IMR-90 (cell line): ENCODE measurements at regions not wholly inside any gene's neighbourhood (a gene's known extent, or its start where the extent isn't known, plus 50 kb on each side); places are given as distances from the start of the nearest gene placed in this dataset.

Experiments
- ATAC-seq: fragments of 200-7000 bp; cut with Tn5 transposase; 2 replicates; pipeline ENCODE4 v1.9.1; 2020; ENCODE audit warnings: low read depth, mild to moderate bottlenecking, moderate library complexity
- BruUV-seq: library from RNA; stranded (reverse); fragments of 400-500 nt; replicated peaks from 2 replicates; lab custom pipeline; 2021; lab: Mats Ljungman, UMichigan
- CTCF ChIA-PET: fragments of 300-600 bp; formaldehyde crosslinking; extraction: SDS; loops from one replicate; lab custom pipeline; 2021; ENCODE audit warnings: antibody characterized with exemption; lab: Yijun Ruan, JAX
- POLR2A ChIA-PET: fragments of 300-600 bp; sonication (Branson Sonifier 250); formaldehyde crosslinking; loops from one replicate; lab custom pipeline; 2022; ENCODE audit warnings: antibody characterized with exemption; ENCODE audit not compliant: unreplicated experiment; lab: Charles Lee
- DNase-seq: peaks from one replicate; pipeline ENCODE4 v3.0.0; 2013
- H2AFZ ChIP-seq: replicated peaks from 2 replicates; pipeline ENCODE3; 2013; ENCODE audit warnings: low read length, mild to moderate bottlenecking; ENCODE audit not compliant: poor library complexity
- H2AK5ac ChIP-seq: 2 replicates; pipeline ENCODE4 v1.6.1; 2013; ENCODE audit warnings: low read depth, low read length, inconsistent platforms
- H2AK9ac ChIP-seq: replicated peaks from 2 replicates; pipeline ENCODE3; 2013; ENCODE audit warnings: mild to moderate bottlenecking, low read depth, low read length, moderate library complexity; ENCODE audit not compliant: poor library complexity
- H2BK120ac ChIP-seq: 2 replicates; pipeline ENCODE4 v1.6.1; 2013; ENCODE audit warnings: low read depth, low read length, inconsistent platforms
- H2BK15ac ChIP-seq: 3 replicates; pipeline ENCODE4 v1.6.1; 2013; ENCODE audit warnings: low read depth, low read length, inconsistent platforms
- H2BK20ac ChIP-seq: 2 replicates; pipeline ENCODE4 v1.6.1; 2013; ENCODE audit warnings: low read depth, mild to moderate bottlenecking, inconsistent platforms, low read length, moderate library complexity
- H2BK5ac ChIP-seq: 2 replicates; pipeline ENCODE4 v1.6.1; 2013; ENCODE audit warnings: mild to moderate bottlenecking, low read depth, low read length, inconsistent platforms; ENCODE audit not compliant: poor library complexity, severe bottlenecking
- H3K14ac ChIP-seq: replicated peaks from 2 replicates; pipeline ENCODE4 v1.6.1; 2013; ENCODE audit warnings: low read depth, low read length, inconsistent platforms
- H3K18ac ChIP-seq: 2 replicates; pipeline ENCODE4 v1.6.1; 2013; ENCODE audit warnings: low read depth, low read length, control low read depth
- H3K23ac ChIP-seq: 2 replicates; pipeline ENCODE4 v1.6.1; 2013; ENCODE audit warnings: low read depth, low read length, inconsistent platforms
- H3K27ac ChIP-seq: 2 replicates; pipeline ENCODE4 v1.5.1; 2013; ENCODE audit warnings: mild to moderate bottlenecking, control low read depth, low read length; ENCODE audit not compliant: insufficient read depth
- H3K27me3 ChIP-seq: 2 replicates; pipeline ENCODE4 v1.6.1; 2013; ENCODE audit warnings: low read length; ENCODE audit not compliant: control insufficient read depth, insufficient read depth
- H3K36me3 ChIP-seq: 2 replicates; pipeline ENCODE4 v1.6.1; 2013; ENCODE audit warnings: low read length, mixed read lengths; ENCODE audit not compliant: control insufficient read depth, insufficient read depth
- H3K4ac ChIP-seq: 2 replicates; pipeline ENCODE4 v1.6.1; 2013; ENCODE audit warnings: low read depth, low read length, inconsistent platforms
- H3K4me1 ChIP-seq: 2 replicates; pipeline ENCODE4 v1.6.1; 2013; ENCODE audit warnings: low read length, mixed read lengths; ENCODE audit not compliant: control insufficient read depth, insufficient read depth
- H3K4me2 ChIP-seq: 2 replicates; pipeline ENCODE4 v1.6.1; 2013; ENCODE audit warnings: low read depth, mild to moderate bottlenecking, control low read depth, low read length, moderate library complexity
- H3K4me3 ChIP-seq: 2 replicates; pipeline ENCODE4 v1.5.1; 2013; ENCODE audit warnings: low read depth, mild to moderate bottlenecking, control low read depth, low read length, moderate library complexity; ENCODE audit not compliant: insufficient read depth
- H3K56ac ChIP-seq: 2 replicates; pipeline ENCODE4 v1.6.1; 2013; ENCODE audit warnings: low read length, inconsistent platforms; ENCODE audit not compliant: insufficient read depth; ENCODE audit errors: extremely low read depth
- H3K79me1 ChIP-seq, 2 experiments: 2 replicates each; pipeline ENCODE4 v1.6.1; 2013; ENCODE audit warnings: low read length in 2 of 2, inconsistent platforms in 1 of 2, low read depth in 1 of 2
- H3K9ac ChIP-seq: 2 replicates; pipeline ENCODE4 v1.6.1; 2013; ENCODE audit warnings: low read depth, low read length, control low read depth
- H3K9me1 ChIP-seq: 2 replicates; pipeline ENCODE4 v1.6.1; 2013; ENCODE audit warnings: low read length, inconsistent platforms; ENCODE audit not compliant: insufficient read depth
- H3K9me3 ChIP-seq: 2 replicates; pipeline ENCODE4 v1.6.1; 2013; ENCODE audit warnings: low read length; ENCODE audit not compliant: control insufficient read depth, insufficient read depth
- H4K20me1 ChIP-seq: 2 replicates; pipeline ENCODE4 v1.6.1; 2013; ENCODE audit warnings: low read length, inconsistent platforms; ENCODE audit not compliant: insufficient read depth
- H4K5ac ChIP-seq: 2 replicates; pipeline ENCODE4 v1.6.1; 2013; ENCODE audit warnings: mild to moderate bottlenecking, low read depth, low read length, control low read depth
- H4K8ac ChIP-seq, 2 experiments: 2 replicates each; pipeline ENCODE4 v1.6.1; 2013; ENCODE audit warnings: low read depth in 2 of 2, low read length in 2 of 2, control low read depth in 1 of 2, inconsistent platforms in 1 of 2
- H4K91ac ChIP-seq: 2 replicates; pipeline ENCODE4 v1.6.1; 2013; ENCODE audit warnings: low read depth, low read length, inconsistent platforms; ENCODE audit not compliant: insufficient read depth
- BHLHE40 ChIP-seq: fragments of 150-350 bp; IDR thresholded peaks from 2 replicates; pipeline ENCODE4 v1.6.1; 2016; ENCODE audit warnings: mild to moderate bottlenecking, low read depth, low read length
- CEBPB ChIP-seq: IDR thresholded peaks from 2 replicates; pipeline ENCODE4 v1.6.1; 2012; ENCODE audit warnings: low read depth, low read length, improper control_type of control experiment
- FOS ChIP-seq: fragments of 150-350 bp; IDR thresholded peaks from 2 replicates; pipeline ENCODE4 v1.6.1; 2016; ENCODE audit warnings: low read depth, low read length
- MAZ ChIP-seq: IDR thresholded peaks from 2 replicates; pipeline ENCODE4 v1.6.1; 2012; ENCODE audit warnings: low read depth, mild to moderate bottlenecking, low read length, improper control_type of control experiment, moderate library complexity, borderline replicate concordance
- MXI1 ChIP-seq: IDR thresholded peaks from 2 replicates; pipeline ENCODE4 v1.6.1; 2012; ENCODE audit warnings: low read depth, mild to moderate bottlenecking, low read length, moderate library complexity, borderline replicate concordance
- NFE2L2 ChIP-seq: fragments of 150-350 bp; IDR thresholded peaks from 2 replicates; pipeline ENCODE4 v1.6.1; 2016; ENCODE audit warnings: low read depth, mild to moderate bottlenecking, low read length
- POLR2A ChIP-seq: IDR thresholded peaks from 2 replicates; pipeline ENCODE4 v1.6.1; 2012; ENCODE audit warnings: mild to moderate bottlenecking, low read depth, low read length
- RAD21 ChIP-seq: IDR thresholded peaks from 2 replicates; pipeline ENCODE4 v1.6.1; 2012; ENCODE audit warnings: low read length, improper control_type of control experiment
- RCOR1 ChIP-seq: IDR thresholded peaks from 2 replicates; pipeline ENCODE4 v1.6.1; 2012; ENCODE audit warnings: mild to moderate bottlenecking, low read length, improper control_type of control experiment; ENCODE audit not compliant: insufficient replicate concordance
- RFX5 ChIP-seq: IDR thresholded peaks from 2 replicates; pipeline ENCODE4 v1.8.0; 2012; ENCODE audit warnings: low read depth, mild to moderate bottlenecking, low read length, moderate library complexity
- SMC3 ChIP-seq: fragments of 150-350 bp; IDR thresholded peaks from 2 replicates; pipeline ENCODE4 v1.6.1; 2016; ENCODE audit warnings: low read depth, mild to moderate bottlenecking, antibody characterized with exemption, low read length, moderate library complexity
- WGBS, 2 experiments: methylation state at CpG; one replicate each; pipeline versions ENCODE4 v1.1.5 to v1.1.7; 2013; ENCODE audit warnings: missing lambda C conversion rate in 2 of 2; ENCODE audit not compliant: insufficient read length in 1 of 2; ENCODE audit errors: extremely low coverage in 2 of 2; 5-methylcytosine and 5-hydroxymethylcytosine counted together
- dilution Hi-C: fragments of 300-500 bp; cut with HindIII; formaldehyde crosslinking; loops from one replicate; pipeline ENCODE4 v1.14.3; 2018; ENCODE audit warnings: low sequenced_read_pairs; ENCODE audit not compliant: unreplicated experiment
- in situ Hi-C: fragments of 300-500 bp; cut with MboI; formaldehyde crosslinking; loops from 3 replicates; pipeline ENCODE4 v1.14.3; 2019; ENCODE audit warnings: low sequenced_read_pairs, inconsistent platforms, mixed read lengths
- intact Hi-C: fragments of 100-400 bp; cut with micrococcal nuclease; formaldehyde crosslinking; loops from 2 replicates; pipeline ENCODE4 v1.10.0; 2022
- TF ChIP-seq, protein P1 (sequence below): conservative IDR thresholded peaks from 2 replicates; pipeline ENCODE4 v1.5.1; 2012; ENCODE audit warnings: mild to moderate bottlenecking, low read depth, low read length, improper control_type of control experiment

DNA sequence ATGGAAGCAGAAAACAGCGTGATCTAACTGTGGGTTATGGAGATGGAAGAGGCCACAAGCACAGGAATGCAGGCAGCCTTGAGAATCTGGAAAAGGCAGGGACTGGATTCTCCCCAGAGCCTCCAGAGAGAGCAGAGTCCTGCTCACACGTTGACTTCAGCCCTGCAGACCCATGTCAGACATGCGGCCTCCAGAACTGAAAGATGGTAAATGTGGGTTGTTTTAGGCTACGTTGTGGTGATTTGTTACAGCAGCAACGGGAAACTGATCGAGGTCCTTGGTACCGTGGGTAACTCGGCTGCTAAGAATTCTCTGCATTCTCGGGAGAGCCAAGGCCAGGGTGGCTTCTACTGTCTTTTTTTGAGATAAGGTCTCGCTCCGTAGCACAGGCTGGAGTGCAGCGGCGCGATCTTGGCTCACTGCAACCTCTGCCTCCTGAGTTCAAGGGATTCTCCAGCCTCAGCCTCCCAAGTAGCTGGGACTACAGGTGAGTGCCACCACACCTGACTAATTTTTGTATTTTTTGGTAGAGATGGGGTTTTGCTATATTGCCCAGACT is 97.1 kb downstream of the ACKR3 start:
- DNase-seq (no peak), ATAC-seq (no peak)
- Histone ChIP-seq H3K9me3 (peaks cover 11% of the 10 kb centered on the region), H2BK15ac (no peak overlapping the region), H3K4me2 (no peak overlapping the region), H4K91ac (no peak overlapping the region), H2AFZ (no peak overlapping the region), H2AK9ac (no peak overlapping the region), H3K4ac (no peak overlapping the region), H3K4me1 (0 out of 2 replicates have a peak, but pooled peaks cover 4% of the 10 kb centered on the region), H2BK120ac (no peak overlapping the region), H3K56ac (no peak overlapping the region), H2AK5ac (no peak overlapping the region), H3K9ac (no peak overlapping the region), H4K20me1 (no peaks in the 10 kb centered on the region), H4K8ac (no peak overlapping the region), H3K79me1 (no peaks in the 10 kb centered on the region), H3K9me1 (no peaks in the 10 kb centered on the region), H3K23ac (no peak overlapping the region), H2BK20ac (no peak overlapping the region), H4K5ac (no peak overlapping the region), H3K18ac (no peak overlapping the region), H3K4me3 (no peak overlapping the region), H3K36me3 (no peaks in the 10 kb centered on the region), H3K14ac (no peak overlapping the region), H3K27ac (no peak overlapping the region), H2BK5ac (no peak overlapping the region), H3K27me3 (peaks cover 3% of the 10 kb centered on the region)
- ChIA-PET POLR2A (no interaction called here), CTCF (no interaction called here)
- WGBS, 2 experiments, result 78% methylated on average over 4 of the region's 14 CpGs; no CpG with 5 or more reads in 1 of the 2 experiments
- in situ Hi-C loops (no loop called here), intact Hi-C loops (no loop called here), dilution Hi-C loops (no loop called here)
- TF ChIP-seq FOS (no peak), RAD21 (no peak), SMC3 (no peak), MXI1 (no peak), NFE2L2 (no peak), MAZ (no peak), CEBPB (no peak), RFX5 (no peak), POLR2A (no peak), RCOR1 (no peak), BHLHE40 (no peak)
- TF ChIP-seq, protein P1, sequence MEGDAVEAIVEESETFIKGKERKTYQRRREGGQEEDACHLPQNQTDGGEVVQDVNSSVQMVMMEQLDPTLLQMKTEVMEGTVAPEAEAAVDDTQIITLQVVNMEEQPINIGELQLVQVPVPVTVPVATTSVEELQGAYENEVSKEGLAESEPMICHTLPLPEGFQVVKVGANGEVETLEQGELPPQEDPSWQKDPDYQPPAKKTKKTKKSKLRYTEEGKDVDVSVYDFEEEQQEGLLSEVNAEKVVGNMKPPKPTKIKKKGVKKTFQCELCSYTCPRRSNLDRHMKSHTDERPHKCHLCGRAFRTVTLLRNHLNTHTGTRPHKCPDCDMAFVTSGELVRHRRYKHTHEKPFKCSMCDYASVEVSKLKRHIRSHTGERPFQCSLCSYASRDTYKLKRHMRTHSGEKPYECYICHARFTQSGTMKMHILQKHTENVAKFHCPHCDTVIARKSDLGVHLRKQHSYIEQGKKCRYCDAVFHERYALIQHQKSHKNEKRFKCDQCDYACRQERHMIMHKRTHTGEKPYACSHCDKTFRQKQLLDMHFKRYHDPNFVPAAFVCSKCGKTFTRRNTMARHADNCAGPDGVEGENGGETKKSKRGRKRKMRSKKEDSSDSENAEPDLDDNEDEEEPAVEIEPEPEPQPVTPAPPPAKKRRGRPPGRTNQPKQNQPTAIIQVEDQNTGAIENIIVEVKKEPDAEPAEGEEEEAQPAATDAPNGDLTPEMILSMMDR, result no peak
- BruUV-seq, result no TSS peak
